NCI-H524 treated with DMSO at 0.1 percent for 48 hours (cell line): ENCODE measurements at regions not wholly inside any gene's neighbourhood (a gene's known extent, or its start where the extent isn't known, plus 50 kb on each side); places are given as distances from the start of the nearest gene placed in this dataset.
"Not testable (repeated sequence)": the region's sequence is repeated elsewhere in the genome, so short reads cannot be mapped to it uniquely, and the experiment has no call there.

Experiments
- DNase-seq: peaks from one replicate; lab custom pipeline; 2025; lab: John Stamatoyannopoulos, UW

GRCh38 chr10:62496925-62497324 is 122.8 kb downstream of the ZNF365 start:
- no peak for DNase-seq

GRCh38 chr10:62498271-62498670 is 124.1 kb downstream of the ZNF365 start:
- no peak for DNase-seq

- DNase-seq: not testable (repeated sequence)
Observed at GRCh38 chr10:62500116-62500515, 125.9 kb downstream of the ZNF365 start.

GRCh38 chr10:62501547-62501946 is 127.4 kb downstream of the ZNF365 start:
- DNase-seq: no peak

GRCh38 chr10:62502995-62503613 is 128.9 kb downstream of the ZNF365 start:
- DNase-seq: no peak

GRCh38 chr10:62503872-62504271 is 129.7 kb downstream of the ZNF365 start:
- DNase-seq: no peak

- no peak for DNase-seq
Observed at GRCh38 chr10:62506371-62506770, 132.2 kb downstream of the ZNF365 start.

- DNase-seq: no peak
Observed at GRCh38 chr10:62511238-62511637, 137.1 kb downstream of the ZNF365 start.

- DNase-seq: no peak
Observed at GRCh38 chr10:62511656-62512055, 137.5 kb downstream of the ZNF365 start.

- no peak for DNase-seq
Observed at GRCh38 chr10:62512732-62513475, 138.7 kb downstream of the ZNF365 start.

GRCh38 chr10:62514079-62514693 is 140.0 kb downstream of the ZNF365 start:
- DNase-seq: no peak

GRCh38 chr10:62517252-62517651 is 143.1 kb downstream of the ZNF365 start:
- DNase-seq: no peak

GRCh38 chr10:62527019-62527827 is 153.1 kb downstream of the ZNF365 start:
- no peak for DNase-seq

GRCh38 chr10:62528441-62528840 is 154.3 kb downstream of the ZNF365 start:
- no peak for DNase-seq

- DNase-seq: no peak
Observed at GRCh38 chr10:62529396-62529795, 155.2 kb downstream of the ZNF365 start.

- no peak for DNase-seq
Observed at GRCh38 chr10:62534031-62534430, 159.9 kb downstream of the ZNF365 start.

GRCh38 chr10:62538606-62539005 is 164.4 kb downstream of the ZNF365 start:
- no peak for DNase-seq

GRCh38 chr10:62540389-62540788 is 166.2 kb downstream of the ZNF365 start:
- DNase-seq: no peak

GRCh38 chr10:62541811-62542210 is 167.6 kb downstream of the ZNF365 start:
- DNase-seq: no peak

GRCh38 chr10:62543571-62544355 is 169.6 kb downstream of the ZNF365 start:
- DNase-seq: no peak
